WTC11 (cell line): ENCODE measurements at regions not wholly inside any gene's neighbourhood (a gene's known extent, or its start where the extent isn't known, plus 50 kb on each side); places are given as distances from the start of the nearest gene placed in this dataset.

Source experiments
- ATAC-seq: fragments of 200-7000 bp; cut with Tn5 transposase; 2 replicates; pipeline ENCODE4 v1.10.0; 2021; ENCODE audit warnings: mild to moderate bottlenecking, moderate library complexity
- CTCF ChIA-PET: fragments of 300-600 bp; sonication (Branson Sonifier 250); formaldehyde crosslinking; loops from one replicate; lab custom pipeline; 2021; ENCODE audit warnings: antibody characterized with exemption; lab: Charles Lee
- POLR2A ChIA-PET: fragments of 350-600 bp; sonication (Branson Sonifier 250); formaldehyde crosslinking; loops from one replicate; lab custom pipeline; 2021; ENCODE audit warnings: antibody characterized with exemption; lab: Charles Lee
- DNase-seq: peaks from one replicate; pipeline ENCODE4 v3.0.0; 2021; ENCODE audit warnings: low spot score
- H3K27ac Mint-ChIP-seq: 2 replicates; pipeline ENCODE4 v1.8.0; 2021; ENCODE audit warnings: mixed read lengths
- H3K27me3 Mint-ChIP-seq: 2 replicates; pipeline ENCODE4 v1.8.0; 2021; ENCODE audit warnings: low read depth, mild to moderate bottlenecking, moderate library complexity, mixed read lengths
- H3K36me3 Mint-ChIP-seq: 2 replicates; pipeline ENCODE4 v1.8.0; 2021; ENCODE audit warnings: mixed read lengths
- H3K4me1 Mint-ChIP-seq: 2 replicates; pipeline ENCODE4 v1.8.0; 2022; ENCODE audit warnings: mixed read lengths
- H3K4me3 Mint-ChIP-seq: 2 replicates; pipeline ENCODE4 v1.8.0; 2021; ENCODE audit warnings: mild to moderate bottlenecking, moderate library complexity, mixed read lengths
- H3K9me3 Mint-ChIP-seq: 2 replicates; pipeline ENCODE4 v1.8.0; 2021; ENCODE audit warnings: mixed read lengths
- ATF1 ChIP-seq: sonication (generic); formaldehyde crosslinking; IDR thresholded peaks from 2 replicates; pipeline ENCODE4 v1.8.1; 2023; ENCODE audit warnings: mild to moderate bottlenecking, moderate library complexity, missing genetic modification reagents
- ATF2 ChIP-seq: sonication (generic); formaldehyde crosslinking; IDR thresholded peaks from 2 replicates; pipeline ENCODE4 v1.8.1; 2022; ENCODE audit warnings: low read depth, missing genetic modification reagents, borderline replicate concordance
- CDX4 ChIP-seq: fragments of 250-450 bp; sonication (Bioruptor Pico); IDR thresholded peaks from 2 replicates; pipeline ENCODE4 v1.9.0; 2021; ENCODE audit warnings: moderate library complexity, mild to moderate bottlenecking, inconsistent platforms, borderline replicate concordance
- CREM ChIP-seq: sonication (generic); formaldehyde crosslinking; IDR thresholded peaks from 2 replicates; pipeline ENCODE4 v1.8.1; 2022; ENCODE audit warnings: mild to moderate bottlenecking, missing genetic modification reagents, moderate library complexity
- CTCF ChIP-seq: fragments of 200-600 bp; IDR thresholded peaks from 2 replicates; pipeline ENCODE4 v1.8.0; 2022; ENCODE audit warnings: antibody characterized with exemption
- E2F5 ChIP-seq: sonication (generic); formaldehyde crosslinking; IDR thresholded peaks from 2 replicates; pipeline ENCODE4 v1.8.1; 2022; ENCODE audit warnings: mild to moderate bottlenecking, moderate library complexity, missing genetic modification reagents
- FOXK1 ChIP-seq: sonication (generic); formaldehyde crosslinking; IDR thresholded peaks from 2 replicates; pipeline ENCODE4 v1.8.0; 2022; ENCODE audit warnings: mild to moderate bottlenecking, moderate library complexity, missing genetic modification reagents
- FOXP1 ChIP-seq: sonication (generic); formaldehyde crosslinking; IDR thresholded peaks from 2 replicates; pipeline ENCODE4 v1.8.0; 2022; ENCODE audit warnings: missing genetic modification reagents, mild to moderate bottlenecking, moderate library complexity, borderline replicate concordance
- GABPB1 ChIP-seq: sonication (generic); formaldehyde crosslinking; IDR thresholded peaks from 2 replicates; pipeline ENCODE4 v1.8.1; 2023; ENCODE audit warnings: mild to moderate bottlenecking, missing genetic modification reagents
- GRHL2 ChIP-seq: fragments of 250-450 bp; sonication (Bioruptor Pico); IDR thresholded peaks from 2 replicates; pipeline ENCODE4 v1.8.0; 2022; ENCODE audit warnings: mild to moderate bottlenecking, moderate library complexity; ENCODE audit not compliant: insufficient replicate concordance, severe bottlenecking
- HMGA2 ChIP-seq: fragments of 250-450 bp; sonication (Bioruptor Pico); IDR thresholded peaks from 2 replicates; pipeline ENCODE4 v1.4.0; 2021; ENCODE audit warnings: mild to moderate bottlenecking, moderate library complexity
- NR2C2 ChIP-seq: sonication (generic); formaldehyde crosslinking; IDR thresholded peaks from 2 replicates; pipeline ENCODE4 v1.8.0; 2022; ENCODE audit warnings: mild to moderate bottlenecking, missing genetic modification reagents
- NR3C1 ChIP-seq: sonication (generic); formaldehyde crosslinking; conservative IDR thresholded peaks from 2 replicates; pipeline ENCODE4 v1.8.1; 2023; ENCODE audit warnings: low read depth, mild to moderate bottlenecking, missing genetic modification reagents
- PRRX2 ChIP-seq: fragments of 250-450 bp; sonication (Bioruptor Pico); IDR thresholded peaks from 2 replicates; pipeline ENCODE4 v1.8.0; 2021; ENCODE audit warnings: mild to moderate bottlenecking
- RELA ChIP-seq: sonication (generic); formaldehyde crosslinking; IDR thresholded peaks from 2 replicates; pipeline ENCODE4 v1.8.1; 2022; ENCODE audit warnings: missing genetic modification reagents, mild to moderate bottlenecking, borderline replicate concordance
- SOX15 ChIP-seq: fragments of 250-450 bp; sonication (Bioruptor Pico); IDR thresholded peaks from 2 replicates; pipeline ENCODE4 v1.9.0; 2021; ENCODE audit warnings: mild to moderate bottlenecking
- STAT6 ChIP-seq: sonication (generic); formaldehyde crosslinking; conservative IDR thresholded peaks from 2 replicates; pipeline ENCODE4 v1.8.1; 2023; ENCODE audit warnings: mild to moderate bottlenecking, low read depth, missing genetic modification reagents, moderate library complexity
- TCF7 ChIP-seq: sonication (generic); formaldehyde crosslinking; IDR thresholded peaks from 2 replicates; pipeline ENCODE4 v1.8.0; 2022; ENCODE audit warnings: mild to moderate bottlenecking, low read depth, missing genetic modification reagents, moderate library complexity
- ZNF317 ChIP-seq: sonication (generic); formaldehyde crosslinking; IDR thresholded peaks from 2 replicates; pipeline ENCODE4 v1.8.1; 2023; ENCODE audit warnings: low read depth, mild to moderate bottlenecking, moderate library complexity, missing genetic modification reagents, borderline replicate concordance

- no peak for TF ChIP-seq TCF7
- TF ChIP-seq, all 79 proteins: peak for 0
Observed at GRCh38 chrX:147800663-147801062, 111.1 kb upstream of the FMR1 start (continued).

GRCh38 chrX:147803948-147804347, 107.8 kb upstream of the FMR1 start:
- Mint-ChIP-seq H3K9me3 (peaks cover 40% of the 10 kb centered on the region), H3K4me1 (no peaks in the 10 kb centered on the region), H3K27ac (no peak overlapping the region), H3K27me3 (no peaks in the 10 kb centered on the region), H3K36me3 (peaks cover 12% of the 10 kb centered on the region; the same call in 1 of the 2 replicates), H3K4me3 (no peak overlapping the region)
- DNase-seq (no peak), ATAC-seq (no peak)
- CTCF ChIA-PET: no interaction called here
- TF ChIP-seq CTCF (no peak), STAT6 (CRISPR knock-in tag) (no peak), CREM (no peak), FOXP1 (no peak), NR3C1 (no peak), ZNF317 (no peak), NR2C2 (CRISPR knock-in tag) (no peak), E2F5 (CRISPR knock-in tag) (no peak), GABPB1 (CRISPR knock-in tag) (no peak), ATF2 (CRISPR knock-in tag) (no peak), GRHL2 (CRISPR knock-in tag) (no peak)
- POLR2A ChIA-PET: no interaction called here

GRCh38 chrX:147811803-147812202, 99.9 kb upstream of the FMR1 start:
- DNase-seq (no peak), ATAC-seq (no peak)
- Mint-ChIP-seq H3K4me1 (no peaks in the 10 kb centered on the region), H3K27me3 (no peaks in the 10 kb centered on the region; the same call in 1 of the 2 replicates), H3K27ac (no peak overlapping the region), H3K36me3 (peaks cover 19% of the 10 kb centered on the region), H3K4me3 (no peak overlapping the region), H3K9me3 (peaks cover 30% of the 10 kb centered on the region)
- CTCF ChIA-PET: no interaction called here
- TF ChIP-seq HMGA2 (CRISPR knock-in tag) (no peak), RELA (CRISPR knock-in tag) (no peak), STAT6 (CRISPR knock-in tag) (no peak), FOXK1 (CRISPR knock-in tag) (no peak), SOX15 (CRISPR knock-in tag) (no peak), CDX4 (CRISPR knock-in tag) (no peak), PRRX2 (CRISPR knock-in tag) (no peak), ATF1 (CRISPR knock-in tag) (no peak), FOXP1 (no peak)
- POLR2A ChIA-PET: no interaction called here
